NCI-H524 treated with DMSO at 0.1 percent for 48 hours (cell line): ENCODE measurements at regions not wholly inside any gene's neighbourhood (a gene's known extent, or its start where the extent isn't known, plus 50 kb on each side); places are given as distances from the start of the nearest gene placed in this dataset.

Experiments
- DNase-seq: peaks from one replicate; lab custom pipeline; 2025; lab: John Stamatoyannopoulos, UW

GRCh38 chr10:29160150-29160617, 128.7 kb upstream of the LYZL1 start:
- no peak for DNase-seq

GRCh38 chr10:29163746-29164145, 125.1 kb upstream of the LYZL1 start:
- DNase-seq, result no peak

GRCh38 chr10:29166713-29167112, 122.2 kb upstream of the LYZL1 start:
- DNase-seq, result no peak

- DNase-seq, result no peak
Observed at GRCh38 chr10:29169021-29169420, 119.8 kb upstream of the LYZL1 start.

GRCh38 chr10:29171717-29172116, 117.2 kb upstream of the LYZL1 start:
- DNase-seq, result no peak

GRCh38 chr10:29174389-29174788, 114.5 kb upstream of the LYZL1 start:
- DNase-seq, result no peak

GRCh38 chr10:29176845-29177832, 111.7 kb upstream of the LYZL1 start:
- DNase-seq, result no peak

- DNase-seq, result no peak
Observed at GRCh38 chr10:29181936-29182335, 106.9 kb upstream of the LYZL1 start.

- DNase-seq, result no peak
Observed at GRCh38 chr10:29183301-29183945, 105.4 kb upstream of the LYZL1 start.

GRCh38 chr10:29184205-29185000, 104.5 kb upstream of the LYZL1 start:
- no peak for DNase-seq

- DNase-seq, result no peak
Observed at GRCh38 chr10:29185050-29185449, 103.8 kb upstream of the LYZL1 start.

- DNase-seq, result no peak
Observed at GRCh38 chr10:29186221-29186620, 102.6 kb upstream of the LYZL1 start.

GRCh38 chr10:29189256-29189655, 99.6 kb upstream of the LYZL1 start:
- DNase-seq, result no peak

GRCh38 chr10:29191674-29192073, 97.2 kb upstream of the LYZL1 start:
- DNase-seq, result no peak

- DNase-seq, result no peak
Observed at GRCh38 chr10:29199339-29199738, 89.5 kb upstream of the LYZL1 start.

GRCh38 chr10:29199941-29200679, 88.8 kb upstream of the LYZL1 start:
- DNase-seq, result no peak

- DNase-seq, result no peak
Observed at GRCh38 chr10:29202386-29202940, 86.4 kb upstream of the LYZL1 start.

- no peak for DNase-seq
Observed at GRCh38 chr10:29203432-29203831, 85.4 kb upstream of the LYZL1 start.

GRCh38 chr10:29204070-29204800, 84.6 kb upstream of the LYZL1 start:
- no peak for DNase-seq

- no peak for DNase-seq
Observed at GRCh38 chr10:29205787-29206186, 83.1 kb upstream of the LYZL1 start.

GRCh38 chr10:29208845-29209244, 80.0 kb upstream of the LYZL1 start:
- no peak for DNase-seq
